ENCODE measurements at regions not wholly inside any gene's neighbourhood (a gene's known extent, or its start where the extent isn't known, plus 50 kb on each side); places are given as distances from the start of the nearest gene placed in this dataset.
"Not testable (repeated sequence)": the region's sequence is repeated elsewhere in the genome, so short reads cannot be mapped to it uniquely, and the experiment has no call there.

DNA sequence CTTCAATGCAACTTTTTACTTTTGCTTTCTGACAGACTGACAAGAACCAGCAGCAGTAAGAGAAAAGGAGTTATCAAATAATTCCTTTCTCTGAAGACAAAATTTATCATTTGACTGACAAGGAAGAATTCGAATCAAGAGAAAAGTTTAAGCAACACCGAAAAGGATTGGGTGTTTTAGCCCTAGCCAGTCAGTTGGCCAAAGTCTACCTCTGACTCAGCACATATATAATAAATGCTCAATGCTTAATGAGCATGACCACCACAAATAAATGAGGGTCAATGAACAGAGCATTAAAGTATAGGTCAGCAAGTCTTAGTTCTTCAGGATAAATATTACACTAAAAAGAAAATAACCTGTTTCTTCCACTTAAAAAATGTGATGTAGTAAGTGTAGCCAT is 1603.5 kb upstream of the C9orf72 start:
- no peak for DNase-seq (ENCODE audit: low read depth in 4 of 4, low spot score in 3 of 4)

DNA sequence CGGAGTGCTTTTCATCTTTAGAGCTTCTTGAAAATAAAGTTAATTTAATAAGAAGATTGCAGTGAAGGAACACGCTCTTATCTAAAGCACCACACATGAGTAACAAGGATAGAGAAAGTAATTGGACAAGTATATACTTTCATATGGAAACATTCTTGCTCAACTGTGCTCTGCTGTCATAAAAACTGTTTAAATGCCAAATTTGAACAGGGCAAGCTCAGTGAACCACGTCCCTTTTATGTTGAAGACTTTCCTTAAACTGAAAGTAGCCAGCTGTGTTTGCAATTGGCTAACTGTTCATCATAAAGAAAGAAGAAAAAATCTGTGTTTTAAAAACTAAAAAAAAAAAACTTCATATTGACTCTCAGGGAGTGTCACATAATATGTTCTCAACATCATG is 1610.7 kb upstream of the C9orf72 start:
- no peak for DNase-seq (ENCODE audit: low read depth in 4 of 4, low spot score in 3 of 4)

DNA sequence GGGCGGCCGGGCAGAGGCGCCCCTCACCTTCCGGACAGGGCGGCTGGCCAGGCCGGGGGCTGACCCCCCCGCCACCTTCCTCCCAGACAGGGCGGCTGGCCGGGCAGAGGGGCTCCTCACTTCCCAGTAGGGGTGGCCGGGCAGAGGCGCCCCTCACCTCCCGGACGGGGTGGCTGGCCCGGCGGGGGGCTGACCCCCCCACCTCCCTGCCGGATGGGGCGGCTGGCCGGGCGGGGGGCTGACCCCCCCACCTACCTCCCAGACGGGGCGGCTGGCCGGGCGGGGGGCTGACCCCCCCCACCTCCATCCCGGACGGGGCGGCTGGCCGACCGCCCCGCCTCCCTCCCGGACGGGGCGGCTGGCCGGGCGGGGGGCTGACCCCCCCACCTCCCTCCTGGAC is 1615.5 kb upstream of the C9orf72 start:
- not testable (repeated sequence) for DNase-seq (ENCODE audit: low read depth in 4 of 4, low spot score in 3 of 4)

DNA sequence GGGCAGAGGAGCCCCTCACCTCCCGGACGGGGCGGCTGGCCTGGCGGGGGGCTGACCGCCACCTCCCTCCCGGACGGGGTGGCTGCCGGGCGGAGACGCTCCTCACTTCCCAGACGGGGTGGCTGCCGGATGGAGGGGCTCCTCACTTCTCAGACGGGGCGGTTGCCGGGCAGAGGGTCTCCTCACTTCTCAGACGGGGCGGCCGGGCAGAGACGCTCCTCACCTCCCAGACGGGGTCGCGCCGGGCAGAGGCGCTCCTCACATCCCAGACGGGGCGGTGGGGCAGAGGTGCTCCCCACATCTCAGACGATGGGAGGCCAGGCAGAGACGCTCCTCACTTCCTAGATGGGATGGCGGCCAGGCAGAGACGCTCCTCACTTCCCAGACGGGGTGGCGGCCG is 1615.9 kb upstream of the C9orf72 start:
- not testable (repeated sequence) for DNase-seq (ENCODE audit: low read depth in 4 of 4, low spot score in 3 of 4)

DNA sequence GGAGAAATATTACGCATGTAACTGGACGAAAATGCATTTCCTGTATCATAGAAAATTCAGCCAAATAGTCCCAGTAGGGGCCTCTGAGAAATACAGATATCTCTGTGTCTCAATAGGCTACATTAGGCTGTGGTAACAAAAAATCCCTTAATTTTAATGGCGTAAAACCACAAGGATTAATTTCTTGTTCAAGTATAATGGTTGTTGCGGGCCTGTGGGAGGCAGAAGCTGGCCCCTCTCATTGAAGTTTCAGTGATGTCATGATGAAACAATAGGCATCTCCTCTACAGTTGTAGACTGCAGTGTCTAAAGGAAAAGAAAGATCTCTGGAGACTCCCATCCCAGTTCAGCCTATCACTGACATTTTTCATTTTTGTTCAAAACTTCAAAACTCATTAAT is 1625.6 kb upstream of the C9orf72 start:
- DNase-seq (ENCODE audit: low read depth in 4 of 4, low spot score in 3 of 4), result no peak

DNA sequence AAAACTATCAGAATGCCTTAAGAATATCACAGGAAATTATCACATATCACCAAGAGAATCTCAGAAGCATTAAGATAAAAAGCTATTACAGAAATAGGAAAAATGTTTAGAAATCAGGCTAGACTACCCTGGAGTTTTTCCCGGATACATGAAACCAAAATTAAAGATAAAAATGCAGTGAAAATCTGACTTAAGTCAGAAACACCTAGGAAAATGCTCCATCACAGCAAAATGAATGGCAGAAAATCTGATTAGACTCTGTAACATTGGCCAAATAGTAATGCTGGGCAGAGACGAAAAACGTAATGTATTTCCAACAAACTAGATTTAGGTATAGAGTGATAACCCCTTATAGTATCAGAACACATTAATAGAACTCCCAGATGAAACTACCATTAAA is 1626.7 kb upstream of the C9orf72 start:
- DNase-seq (ENCODE audit: low read depth in 4 of 4, low spot score in 3 of 4), result no peak

DNA sequence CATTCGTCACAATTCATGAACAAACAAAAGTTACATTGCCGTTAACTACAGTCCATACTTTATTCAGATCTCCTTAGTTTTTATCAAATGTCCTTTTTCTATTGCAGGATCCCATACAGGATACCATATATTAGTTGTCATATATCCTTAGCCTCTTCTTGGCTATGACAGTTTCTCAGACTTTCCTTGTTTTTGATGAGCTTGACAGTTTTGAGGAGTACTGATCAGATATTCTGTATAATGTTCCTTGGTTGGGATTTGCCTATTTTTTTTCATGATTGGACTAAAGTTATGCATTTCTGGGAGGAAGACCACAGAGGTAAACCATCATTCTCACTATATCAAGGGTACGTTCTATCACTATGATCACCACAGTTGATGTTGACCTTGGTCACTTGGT is 1627.4 kb upstream of the C9orf72 start:
- no peak for DNase-seq (ENCODE audit: low read depth in 4 of 4, low spot score in 3 of 4)

DNA sequence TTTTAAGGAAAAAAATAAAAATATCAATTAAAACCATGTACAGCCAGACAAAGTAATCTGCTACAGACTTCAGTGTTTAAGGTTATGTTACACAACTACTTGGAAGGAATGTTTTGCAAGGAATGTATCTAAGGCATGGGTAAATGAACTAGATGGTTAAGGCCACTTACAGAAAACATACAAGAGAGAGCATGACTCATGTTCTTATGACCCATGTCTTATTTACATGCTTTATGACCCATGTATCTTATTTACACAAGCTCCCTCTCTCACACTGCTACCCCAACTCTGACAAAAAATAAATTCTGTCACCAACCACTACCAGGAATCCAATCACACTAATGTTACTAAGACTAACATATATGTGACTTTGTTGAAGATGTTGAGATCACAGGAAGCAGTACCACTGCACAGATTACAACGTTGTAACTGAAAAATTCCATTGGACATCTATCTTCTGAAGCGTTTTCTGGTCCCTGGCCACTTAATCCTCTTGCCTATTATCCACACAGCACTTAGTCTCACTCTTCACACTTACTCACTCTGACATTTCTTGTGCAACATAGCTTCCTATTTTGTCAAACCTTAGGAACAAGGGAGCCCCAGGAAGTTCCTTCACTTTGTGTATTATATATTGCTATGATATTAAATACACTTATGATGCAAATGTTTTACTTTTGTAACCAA is 1630.1 kb upstream of the C9orf72 start:
- DNase-seq (ENCODE audit: low read depth in 4 of 4, low spot score in 3 of 4), result no peak

DNA sequence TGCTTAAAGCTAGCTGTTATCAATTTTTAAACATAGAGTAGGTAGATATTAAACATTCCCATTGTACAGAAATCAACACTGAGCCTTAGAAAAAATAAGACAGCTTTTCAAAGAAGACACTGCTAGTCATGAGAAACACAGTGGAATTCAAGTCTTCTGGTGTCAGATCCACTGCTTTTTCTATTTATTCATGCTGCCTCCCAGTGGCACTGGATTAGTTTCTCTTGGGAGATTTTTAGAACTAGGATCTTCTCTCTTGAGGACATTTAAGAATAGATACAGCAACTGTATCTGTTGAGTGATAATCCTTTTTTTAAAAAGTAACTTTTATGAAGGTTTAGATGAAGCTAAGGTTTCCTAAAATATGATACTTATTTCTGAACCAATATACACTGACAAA is 1635.4 kb upstream of the C9orf72 start:
- DNase-seq (ENCODE audit: low read depth in 4 of 4, low spot score in 3 of 4), result no peak

DNA sequence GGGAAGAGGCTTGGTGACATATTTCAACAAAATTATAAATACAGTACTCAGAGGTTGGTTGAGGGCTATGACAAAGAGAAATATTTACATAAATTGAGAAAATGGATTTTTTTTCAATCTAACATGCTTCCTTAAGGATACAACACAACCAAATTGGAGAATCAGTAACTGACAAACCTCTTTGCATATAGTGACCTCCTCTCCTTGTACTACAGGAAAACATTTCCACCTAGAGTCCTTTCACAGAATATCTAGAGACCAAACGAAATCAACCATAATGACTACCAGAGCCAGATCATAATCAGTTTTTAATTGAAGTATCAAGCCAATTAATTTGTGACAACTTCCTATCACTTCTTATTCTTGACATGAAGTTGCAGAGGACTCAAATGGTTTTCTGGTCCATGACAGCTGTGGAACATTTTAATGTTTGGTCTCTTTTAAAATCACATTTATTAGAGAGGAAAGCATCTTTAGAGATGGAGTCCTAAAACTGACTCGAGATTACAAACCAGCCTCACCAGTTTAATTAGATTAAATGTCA is 1636.5 kb upstream of the C9orf72 start:
- no peak for DNase-seq (ENCODE audit: low read depth in 4 of 4, low spot score in 3 of 4)

DNA sequence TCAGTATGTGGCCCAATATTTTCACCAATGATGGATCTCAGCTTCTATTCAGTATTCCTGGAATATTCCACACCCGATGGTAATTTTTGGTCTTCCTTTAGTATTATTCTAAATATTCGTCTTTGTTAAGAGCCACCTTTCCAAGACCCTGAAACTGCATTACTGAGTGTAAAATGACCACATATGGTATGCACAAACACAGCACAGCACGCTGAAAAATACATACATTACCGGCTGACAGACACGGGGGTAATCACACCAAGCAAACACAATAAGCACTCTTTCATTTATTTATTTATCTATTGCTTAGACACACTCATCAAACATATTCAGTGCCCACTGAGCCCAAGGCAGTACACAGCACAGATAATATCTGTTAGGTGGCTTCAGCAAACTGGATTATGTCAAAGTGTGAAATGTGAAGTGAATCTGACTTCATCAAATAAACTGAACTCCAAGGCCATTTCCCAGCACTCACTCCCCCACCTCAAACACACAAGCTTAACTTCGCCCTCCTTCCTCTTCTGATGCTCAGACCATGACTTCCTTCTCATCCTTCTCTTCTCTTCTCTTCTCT is 1637.8 kb upstream of the C9orf72 start:
- DNase-seq (ENCODE audit: low read depth in 4 of 4, low spot score in 3 of 4), result no peak

DNA sequence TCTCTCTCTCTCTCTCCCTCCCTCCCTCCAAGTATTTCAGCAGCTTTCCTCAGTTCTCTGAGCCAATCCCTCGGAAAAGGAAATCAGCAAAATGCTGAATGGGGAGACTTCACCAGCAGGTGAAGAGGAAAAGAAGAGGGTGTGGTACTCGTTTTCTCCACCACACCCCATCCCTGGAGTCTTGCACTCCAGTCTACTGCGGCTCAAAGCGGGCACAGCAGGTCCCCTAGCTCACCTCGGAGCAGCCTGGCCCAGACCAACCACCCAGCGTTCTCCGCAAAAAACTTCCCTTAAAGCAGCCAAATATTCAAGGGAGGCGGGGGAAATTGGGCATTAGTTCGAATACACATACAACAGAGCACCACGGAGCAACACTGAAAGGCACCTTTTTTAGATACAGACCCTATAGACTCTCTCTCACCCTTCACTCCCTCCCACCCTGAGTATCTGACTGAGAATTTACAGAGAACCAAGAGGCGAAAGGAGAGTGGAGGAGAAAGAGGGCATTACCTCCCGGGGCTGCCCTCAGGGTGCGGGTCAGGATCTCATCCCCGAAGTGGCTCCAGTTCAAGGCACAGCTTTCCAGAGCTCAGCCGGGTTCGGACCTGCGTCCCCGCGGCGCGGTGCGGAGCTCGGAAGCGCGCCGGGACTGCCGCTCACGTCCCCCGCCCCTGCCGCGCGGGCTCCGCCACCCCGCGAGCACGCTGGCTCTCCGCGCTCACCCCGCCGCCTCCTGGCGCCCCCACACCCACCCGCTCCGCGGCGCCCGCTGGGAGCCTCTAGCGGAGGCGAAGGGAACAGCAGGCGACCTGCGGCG is 1638.5 kb upstream of the C9orf72 start:
- DNase-seq (ENCODE audit: low read depth in 4 of 4, low spot score in 3 of 4), result peak in 1 of 4 donors; percentile 31

DNA sequence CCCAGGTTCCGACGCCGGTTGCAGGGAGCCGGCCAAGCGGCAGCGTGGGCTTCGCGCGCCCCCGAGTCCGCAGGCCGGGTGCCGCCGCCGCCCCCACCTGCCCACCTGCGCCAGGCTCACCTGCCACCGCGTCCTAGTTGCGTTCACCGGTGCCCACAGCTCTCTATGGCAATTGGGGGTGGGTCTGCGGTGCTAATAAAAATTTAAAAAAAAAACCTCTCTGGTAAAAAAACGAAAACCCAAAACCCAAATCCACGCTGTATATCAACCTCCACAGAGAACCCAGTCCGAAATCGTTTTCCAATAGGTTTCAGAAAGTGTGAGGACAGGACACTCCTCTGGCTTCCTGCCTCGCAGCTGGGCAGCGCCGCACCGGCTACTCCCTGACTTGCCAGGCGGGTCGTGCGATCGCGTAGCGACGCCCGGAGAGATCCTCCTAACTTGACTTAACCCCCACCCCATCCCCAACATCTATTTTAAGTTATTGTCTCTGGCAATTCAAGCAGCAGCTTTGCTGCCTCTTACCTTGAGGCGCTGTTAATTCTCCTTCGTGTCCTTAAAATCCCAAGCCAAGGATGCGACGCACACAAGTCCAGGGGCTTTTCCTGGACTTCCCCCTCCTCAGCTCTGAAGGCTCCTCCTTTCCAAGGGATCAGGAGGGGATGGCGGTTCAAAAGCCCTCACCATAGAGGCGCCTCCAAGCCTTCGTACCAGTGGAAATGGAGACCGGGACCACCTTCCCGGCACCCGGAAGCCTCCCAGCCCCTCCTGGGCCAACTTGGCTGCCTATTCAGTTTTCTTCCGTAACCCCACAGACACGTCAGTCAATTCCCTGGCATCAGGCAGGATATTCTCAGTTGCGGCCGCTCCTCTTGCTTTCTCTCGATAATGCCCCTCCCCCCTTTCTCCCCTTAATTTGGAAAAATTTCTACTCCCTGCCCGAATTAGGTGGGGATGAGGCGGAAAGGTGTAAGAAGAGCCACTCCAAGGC is 1639.4 kb upstream of the C9orf72 start:
- DNase-seq (ENCODE audit: low read depth in 4 of 4, low spot score in 3 of 4), result no peak

DNA sequence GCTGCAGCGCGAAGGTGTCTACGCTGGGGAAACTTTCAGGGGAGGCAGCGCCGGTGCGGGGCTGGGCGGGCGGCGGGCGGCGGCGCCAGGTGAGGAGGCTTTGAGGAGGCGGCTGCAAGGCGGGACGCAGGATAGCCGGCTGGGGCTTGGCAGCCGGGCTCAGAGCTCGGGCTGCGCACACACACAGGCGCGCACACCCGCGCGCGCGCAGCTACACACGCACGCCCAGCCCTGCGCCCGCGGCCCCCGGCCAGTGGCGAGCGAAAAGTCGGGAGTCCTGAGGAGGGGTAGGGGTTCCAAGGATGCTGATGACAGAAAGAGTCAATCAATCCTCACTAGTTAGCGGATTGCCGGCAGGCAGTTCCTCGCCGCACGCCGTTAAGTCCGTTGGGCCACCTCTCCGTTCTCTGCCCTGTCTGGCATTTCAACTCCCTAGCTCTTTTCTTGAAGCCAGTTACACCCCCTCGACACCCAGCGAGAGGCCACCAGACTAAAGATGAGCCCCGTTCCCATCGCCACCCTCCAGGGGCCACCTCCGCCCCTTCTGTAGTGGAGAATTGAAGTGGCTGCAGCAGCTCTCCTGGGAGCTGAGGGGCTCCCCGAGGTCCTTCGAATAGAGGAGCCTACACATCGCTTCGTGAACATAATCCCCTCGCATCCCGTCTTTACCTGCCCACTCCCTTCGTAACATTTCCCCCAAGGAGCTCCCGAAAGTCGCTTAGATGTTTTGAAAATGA is 1640.3 kb upstream of the C9orf72 start, which contains the start of gene LINGO2:
TSS of gene LINGO2 (minus strand) at position 185 of the 737 bp plus-strand sequence.
- peak in 1 of 4 donors; percentile 50 for DNase-seq (ENCODE audit: low read depth in 4 of 4, low spot score in 3 of 4)

DNA sequence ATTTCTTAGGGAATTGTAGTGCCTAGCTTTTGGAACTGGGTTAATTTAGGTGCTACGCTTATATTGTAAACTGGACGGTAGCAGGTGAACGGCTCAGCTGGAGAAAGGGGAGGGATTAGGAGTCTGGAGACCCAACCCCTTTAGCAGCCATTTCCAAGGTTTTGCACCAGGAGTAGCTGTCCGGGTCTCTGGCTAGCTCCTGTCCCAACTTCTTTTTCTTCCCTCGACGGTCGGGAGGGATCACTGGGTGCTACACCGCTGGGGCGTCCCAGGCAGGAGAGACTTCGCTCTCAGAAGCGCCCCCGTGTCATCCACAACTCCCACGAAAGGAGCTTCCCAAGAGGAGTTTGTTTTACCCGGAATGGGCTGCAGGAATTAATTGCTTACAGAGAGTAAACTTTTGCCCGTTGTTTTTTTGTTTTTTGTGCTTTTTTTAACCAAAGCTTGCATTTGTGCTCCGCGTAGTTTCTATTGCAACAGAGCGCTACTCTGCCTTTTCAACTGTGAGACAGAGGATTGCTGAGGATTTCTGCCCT is 1640.9 kb upstream of the C9orf72 start:
- DNase-seq (ENCODE audit: low read depth in 4 of 4, low spot score in 3 of 4), result peak in 1 of 4 donors; percentile 62

DNA sequence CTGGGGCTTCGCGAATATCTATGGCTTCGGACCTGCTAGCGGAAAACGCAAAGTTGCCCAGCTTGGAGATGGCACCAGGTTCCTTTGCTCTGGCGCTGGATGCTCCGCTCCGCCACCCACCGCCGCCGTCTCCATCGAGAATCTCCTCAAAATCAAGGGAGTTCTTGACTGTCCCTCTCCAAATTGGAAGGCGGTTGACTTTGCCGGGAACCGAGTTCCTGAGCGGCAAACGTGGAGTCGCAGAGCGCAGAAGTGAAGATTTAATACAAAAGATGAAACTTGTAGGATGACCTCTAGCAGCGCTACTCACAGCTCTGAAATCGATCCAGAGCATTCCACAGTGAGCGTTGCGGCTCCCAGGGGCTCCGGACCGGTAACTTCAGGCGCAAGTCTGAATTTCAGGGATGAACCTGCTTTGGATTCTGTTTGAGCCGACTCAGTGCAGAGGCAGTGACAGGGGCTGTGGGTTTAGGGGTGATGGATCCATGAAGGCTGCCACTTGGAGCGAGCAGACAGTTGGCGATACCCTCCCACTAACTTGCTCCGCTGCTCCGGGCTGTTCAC is 1641.5 kb upstream of the C9orf72 start:
- DNase-seq (ENCODE audit: low read depth in 4 of 4, low spot score in 3 of 4), result no peak

DNA sequence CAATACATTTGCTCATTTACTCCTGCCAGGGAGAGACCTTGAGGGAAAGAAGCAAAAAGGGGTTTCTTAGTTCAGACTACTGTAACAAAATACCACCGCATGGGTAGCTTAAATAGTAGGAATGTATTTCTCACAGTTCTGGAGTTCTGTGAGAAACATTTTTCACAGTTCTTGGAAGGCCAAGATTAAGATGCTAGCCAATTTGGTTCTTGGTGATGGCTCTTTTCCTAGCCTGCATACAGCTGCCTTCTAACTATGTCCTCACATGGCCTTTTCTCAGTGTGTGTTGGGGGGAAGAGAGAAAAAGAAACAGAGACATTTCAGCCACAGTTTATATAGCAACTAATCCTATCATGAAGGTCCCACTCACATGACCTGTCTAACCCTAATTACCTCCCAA is 1644.7 kb upstream of the C9orf72 start:
- DNase-seq (ENCODE audit: low read depth in 4 of 4, low spot score in 3 of 4), result no peak

DNA sequence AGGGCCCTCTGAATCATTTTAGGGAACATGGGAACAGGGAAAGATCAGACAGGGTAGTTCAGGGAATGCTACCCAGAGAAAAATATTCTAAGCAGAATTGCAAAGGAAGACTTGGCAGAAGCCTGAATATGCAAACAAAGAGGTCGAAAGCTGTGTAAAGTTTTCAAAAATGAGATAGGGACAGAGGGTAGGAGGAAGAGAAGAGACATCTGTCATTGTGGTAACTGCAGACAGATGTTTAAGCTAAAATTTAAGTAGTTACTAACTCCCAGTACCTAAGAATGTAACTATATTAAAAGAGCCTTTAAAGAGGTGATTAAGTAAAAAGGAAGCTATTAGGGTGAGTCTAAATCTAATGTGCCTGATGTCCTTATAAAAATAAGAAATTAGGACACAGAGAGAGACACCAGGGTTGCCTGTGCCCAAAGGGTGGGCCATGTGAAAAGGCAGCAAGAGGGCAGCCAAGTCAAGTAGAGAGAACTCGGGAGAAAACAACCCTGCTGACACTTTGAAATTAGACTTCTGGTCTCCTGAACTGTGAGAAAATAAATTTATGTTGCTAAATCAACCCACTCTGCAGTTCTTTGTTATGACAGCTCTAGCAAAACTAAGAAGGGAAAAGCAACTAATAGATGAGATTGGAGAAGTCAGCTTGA is 1647.4 kb upstream of the C9orf72 start:
- DNase-seq (ENCODE audit: low read depth in 4 of 4, low spot score in 3 of 4), result no peak

Measured in left renal pelvis (tissue), 4 donors.